IPS-20b (cell line): ENCODE measurements at regions not wholly inside any gene's neighbourhood (a gene's known extent, or its start where the extent isn't known, plus 50 kb on each side); places are given as distances from the start of the nearest gene placed in this dataset.

ENCODE experiments used
- H3K27ac ChIP-seq: one replicate; pipeline ENCODE4 v1.5.1; 2013; ENCODE audit warnings: low read length
- H3K27me3 ChIP-seq: 2 replicates; pipeline ENCODE4 v1.6.1; 2013; ENCODE audit warnings: mild to moderate bottlenecking, low read length, inconsistent platforms; ENCODE audit not compliant: insufficient read depth
- H3K36me3 ChIP-seq: 2 replicates; pipeline ENCODE4 v1.6.1; 2013; ENCODE audit warnings: low read depth, mild to moderate bottlenecking, inconsistent platforms, low read length, moderate library complexity; ENCODE audit not compliant: insufficient read depth
- H3K4me1 ChIP-seq: 2 replicates; pipeline ENCODE4 v1.6.1; 2013; ENCODE audit warnings: mild to moderate bottlenecking, control low read depth, inconsistent platforms, low read length, moderate library complexity; ENCODE audit not compliant: insufficient read depth
- H3K4me3 ChIP-seq: 2 replicates; pipeline ENCODE4 v1.5.1; 2013; ENCODE audit warnings: mild to moderate bottlenecking, low read length, inconsistent platforms
- H3K9ac ChIP-seq: 2 replicates; pipeline ENCODE4 v1.6.1; 2013; ENCODE audit warnings: low read depth, mild to moderate bottlenecking, inconsistent platforms, low read length, moderate library complexity
- H3K9me3 ChIP-seq: 2 replicates; pipeline ENCODE4 v1.6.1; 2013; ENCODE audit warnings: mild to moderate bottlenecking, low read depth, low read length, inconsistent platforms; ENCODE audit not compliant: insufficient read depth

DNA sequence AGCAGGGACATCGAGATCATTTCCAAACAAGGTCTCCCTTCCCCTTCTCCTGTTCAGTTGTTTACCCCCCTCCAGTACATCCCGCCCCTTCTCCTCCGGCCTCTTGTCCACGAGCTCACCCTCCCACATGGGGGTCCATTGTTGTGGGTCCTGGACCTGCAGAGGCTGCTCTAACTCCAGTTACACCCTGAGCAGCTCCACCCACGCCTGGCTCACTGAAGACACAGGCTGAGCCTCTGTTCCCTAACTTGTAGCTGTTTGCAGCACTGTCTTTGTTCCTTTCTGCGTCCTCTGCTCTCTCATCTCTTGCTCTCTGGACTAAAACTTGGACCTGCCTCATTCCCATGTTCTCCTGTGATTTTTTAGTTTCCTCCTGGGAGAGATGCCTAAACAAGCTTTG is 377.5 kb downstream of the MED10 start:
- H3K9ac ChIP-seq, result no peak overlapping the region
- H3K27ac ChIP-seq, result no peak overlapping the region
- H3K27me3 ChIP-seq, result no peaks in the 10 kb centered on the region; the same call in 1 of the 2 replicates
- no peaks in the 10 kb centered on the region for H3K36me3 ChIP-seq
- H3K4me1 ChIP-seq, result no peaks in the 10 kb centered on the region
- H3K9me3 ChIP-seq, result no peaks in the 10 kb centered on the region; the same call in 1 of the 2 replicates
- H3K4me3 ChIP-seq, result no peak overlapping the region

GRCh38 chr5:5995819-5996218 is 382.5 kb downstream of the MED10 start:
- Histone ChIP-seq H3K27ac (no peak overlapping the region), H3K4me1 (no peaks in the 10 kb centered on the region), H3K9me3 (peaks cover 23% of the 10 kb centered on the region; the same call in 1 of the 2 replicates), H3K9ac (no peak overlapping the region), H3K36me3 (no peaks in the 10 kb centered on the region), H3K27me3 (no peaks in the 10 kb centered on the region), H3K4me3 (no peak overlapping the region)

GRCh38 chr5:5986492-5987178 is 391.7 kb downstream of the MED10 start:
- no peak overlapping the region for H3K4me3 ChIP-seq
- H3K27ac ChIP-seq, result no peak overlapping the region
- no peak overlapping the region for H3K9ac ChIP-seq
- H3K27me3 ChIP-seq, result no peaks in the 10 kb centered on the region
- H3K9me3 ChIP-seq, result no peaks in the 10 kb centered on the region
- H3K4me1 ChIP-seq, result no peaks in the 10 kb centered on the region
- H3K36me3 ChIP-seq, result no peaks in the 10 kb centered on the region

DNA sequence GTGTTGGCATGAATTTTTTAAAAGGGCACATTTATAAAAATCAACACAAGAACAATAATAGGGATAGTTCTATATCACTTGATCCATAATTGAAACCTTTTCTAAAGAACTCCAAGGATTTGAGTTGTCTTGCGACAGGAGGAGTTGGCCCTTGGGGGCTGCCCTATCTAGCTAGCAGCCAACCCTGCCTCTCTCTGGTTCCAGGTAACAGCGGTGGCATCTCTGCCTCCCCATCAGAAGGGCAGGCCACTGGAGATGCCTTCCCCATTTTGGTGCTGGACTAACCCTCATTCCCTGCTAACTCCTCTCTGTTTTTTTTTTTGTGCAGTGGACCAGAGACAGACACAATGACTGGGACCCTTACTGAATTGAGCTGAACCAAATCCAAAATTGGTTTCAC is 393.0 kb downstream of the MED10 start:
- Histone ChIP-seq H3K27ac (no peak overlapping the region), H3K9me3 (no peaks in the 10 kb centered on the region), H3K36me3 (no peaks in the 10 kb centered on the region), H3K9ac (no peak overlapping the region), H3K4me3 (no peak overlapping the region), H3K4me1 (peaks cover 4% of the 10 kb centered on the region), H3K27me3 (no peaks in the 10 kb centered on the region)

GRCh38 chr5:5983261-5983980 is 394.9 kb downstream of the MED10 start:
- H3K4me1 ChIP-seq, result peaks cover 16% of the 10 kb centered on the region
- H3K9me3 ChIP-seq, result no peaks in the 10 kb centered on the region
- no peak overlapping the region for H3K4me3 ChIP-seq
- no peak overlapping the region for H3K9ac ChIP-seq
- no peaks in the 10 kb centered on the region for H3K36me3 ChIP-seq
- no peak overlapping the region for H3K27ac ChIP-seq
- H3K27me3 ChIP-seq, result no peaks in the 10 kb centered on the region

DNA sequence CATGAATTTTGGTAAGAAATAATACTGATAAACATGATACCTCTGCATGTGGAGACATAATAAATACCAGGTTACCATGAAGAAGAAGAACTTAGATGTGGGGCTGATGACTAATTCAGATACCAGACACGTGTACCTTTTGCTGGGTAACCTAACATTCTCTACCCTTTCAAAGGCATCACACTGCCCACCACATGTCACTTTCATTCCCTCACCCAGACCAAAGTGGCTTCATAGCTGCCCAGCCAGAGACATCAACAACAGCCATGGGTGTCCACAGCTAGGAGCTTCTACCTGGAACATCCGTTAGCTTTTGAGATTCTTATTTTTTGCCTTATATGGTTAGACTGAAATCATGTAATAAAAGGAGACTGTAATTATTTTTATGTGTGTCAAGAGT is 396.8 kb downstream of the MED10 start:
- H3K9me3 ChIP-seq, result no peaks in the 10 kb centered on the region
- H3K36me3 ChIP-seq, result no peaks in the 10 kb centered on the region
- no peak overlapping the region for H3K27ac ChIP-seq
- no peak overlapping the region for H3K4me3 ChIP-seq
- peaks cover 16% of the 10 kb centered on the region for H3K4me1 ChIP-seq
- H3K9ac ChIP-seq, result no peak overlapping the region
- no peaks in the 10 kb centered on the region for H3K27me3 ChIP-seq

DNA sequence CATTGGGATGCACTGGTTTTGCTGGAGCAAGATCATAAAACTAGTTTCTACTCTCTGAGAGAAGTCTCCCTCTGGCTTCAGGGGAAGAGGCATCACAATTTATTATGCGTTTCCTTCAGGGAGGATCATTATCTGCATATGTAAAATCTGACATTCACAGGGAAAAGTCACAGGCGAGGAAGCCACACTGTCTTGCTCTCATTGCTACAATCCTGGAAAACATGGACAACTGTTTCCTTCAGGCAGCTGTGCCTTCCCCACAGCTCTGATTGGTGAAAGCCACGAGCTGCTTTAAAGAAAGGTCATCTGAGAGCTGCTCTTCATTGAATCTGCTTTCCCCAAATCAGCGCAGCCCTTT is 397.8 kb downstream of the MED10 start:
- Histone ChIP-seq H3K9me3 (no peaks in the 10 kb centered on the region), H3K27ac (no peak overlapping the region), H3K9ac (no peak overlapping the region), H3K4me3 (no peak overlapping the region), H3K27me3 (no peaks in the 10 kb centered on the region), H3K36me3 (no peaks in the 10 kb centered on the region), H3K4me1 (peaks cover 16% of the 10 kb centered on the region)

- no peak overlapping the region for H3K4me3 ChIP-seq
- H3K36me3 ChIP-seq, result no peaks in the 10 kb centered on the region
- no peak overlapping the region for H3K9ac ChIP-seq
- no peak overlapping the region for H3K27ac ChIP-seq
- no peaks in the 10 kb centered on the region for H3K27me3 ChIP-seq
- H3K4me1 ChIP-seq, result peaks cover 16% of the 10 kb centered on the region
- no peaks in the 10 kb centered on the region for H3K9me3 ChIP-seq
These were observed 398.4 kb downstream of the MED10 start for GRCh38 chr5:5979761-5980537.

DNA sequence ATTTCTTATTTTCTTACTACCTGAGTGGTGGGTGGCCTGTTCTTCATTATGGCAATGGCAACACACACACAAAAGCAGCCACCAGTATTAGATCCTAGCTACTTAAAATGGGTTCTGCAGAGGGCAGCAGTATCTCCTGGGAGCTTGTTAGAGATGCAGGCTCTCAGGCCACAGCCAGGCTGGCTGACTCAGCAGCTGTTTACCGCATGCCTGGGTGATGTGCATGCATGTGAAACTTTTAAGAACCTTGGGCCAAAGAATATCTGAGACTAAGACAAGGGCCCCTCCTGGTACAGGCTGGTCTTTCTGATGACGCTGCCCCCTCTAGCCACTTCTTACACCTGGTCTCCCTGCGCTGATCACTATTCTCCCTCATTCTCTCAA is 399.0 kb downstream of the MED10 start:
- H3K27ac ChIP-seq, result no peak overlapping the region
- H3K9me3 ChIP-seq, result no peaks in the 10 kb centered on the region
- H3K36me3 ChIP-seq, result no peaks in the 10 kb centered on the region
- H3K4me3 ChIP-seq, result no peak overlapping the region
- H3K27me3 ChIP-seq, result no peaks in the 10 kb centered on the region
- H3K4me1 ChIP-seq, result peaks cover 16% of the 10 kb centered on the region
- H3K9ac ChIP-seq, result no peak overlapping the region

- Histone ChIP-seq H3K27me3 (no peaks in the 10 kb centered on the region), H3K4me1 (peaks cover 16% of the 10 kb centered on the region), H3K4me3 (no peak overlapping the region), H3K9me3 (no peaks in the 10 kb centered on the region), H3K27ac (no peak overlapping the region), H3K36me3 (no peaks in the 10 kb centered on the region), H3K9ac (no peak overlapping the region)
These were observed 399.6 kb downstream of the MED10 start for GRCh38 chr5:5978501-5979376.

GRCh38 chr5:5971203-5971602 is 407.1 kb downstream of the MED10 start:
- Histone ChIP-seq H3K4me3 (no peak overlapping the region), H3K27me3 (no peaks in the 10 kb centered on the region), H3K4me1 (no peaks in the 10 kb centered on the region), H3K9me3 (no peaks in the 10 kb centered on the region), H3K9ac (no peak overlapping the region), H3K36me3 (no peaks in the 10 kb centered on the region), H3K27ac (no peak overlapping the region)
